ENCODE measurements at regions not wholly inside any gene's neighbourhood (a gene's known extent, or its start where the extent isn't known, plus 50 kb on each side); places are given as distances from the start of the nearest gene placed in this dataset.

DNA sequence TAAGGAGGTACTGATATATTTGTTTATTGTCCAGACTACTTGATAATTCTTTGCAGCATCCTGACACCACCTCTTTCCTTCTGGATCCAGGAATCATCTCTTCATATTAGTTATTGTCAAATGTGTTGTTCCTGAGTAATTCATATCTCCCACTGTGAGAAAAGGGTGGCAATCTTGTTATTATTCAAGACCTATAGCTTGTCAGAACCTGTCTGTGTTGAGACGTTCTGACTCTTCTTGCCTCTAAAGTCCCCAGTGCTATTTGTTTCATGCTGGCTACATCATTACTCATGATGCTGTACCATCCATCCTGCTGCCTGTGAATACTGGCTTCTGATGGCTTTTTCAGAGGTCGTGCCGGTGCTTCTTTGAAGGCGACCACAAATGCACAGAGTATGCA lies 68.7 kb upstream of the TAF11L2 start:
- DNase-seq (ENCODE audit: low spot score) (no peak), ATAC-seq (ENCODE audit: low read depth) (peak; percentile 62)
- H3K27me3 ChIP-seq (ENCODE audit: insufficient read depth, poor library complexity, severe bottlenecking): no peaks in the 10 kb centered on the region
- TF ChIP-seq, protein P1, sequence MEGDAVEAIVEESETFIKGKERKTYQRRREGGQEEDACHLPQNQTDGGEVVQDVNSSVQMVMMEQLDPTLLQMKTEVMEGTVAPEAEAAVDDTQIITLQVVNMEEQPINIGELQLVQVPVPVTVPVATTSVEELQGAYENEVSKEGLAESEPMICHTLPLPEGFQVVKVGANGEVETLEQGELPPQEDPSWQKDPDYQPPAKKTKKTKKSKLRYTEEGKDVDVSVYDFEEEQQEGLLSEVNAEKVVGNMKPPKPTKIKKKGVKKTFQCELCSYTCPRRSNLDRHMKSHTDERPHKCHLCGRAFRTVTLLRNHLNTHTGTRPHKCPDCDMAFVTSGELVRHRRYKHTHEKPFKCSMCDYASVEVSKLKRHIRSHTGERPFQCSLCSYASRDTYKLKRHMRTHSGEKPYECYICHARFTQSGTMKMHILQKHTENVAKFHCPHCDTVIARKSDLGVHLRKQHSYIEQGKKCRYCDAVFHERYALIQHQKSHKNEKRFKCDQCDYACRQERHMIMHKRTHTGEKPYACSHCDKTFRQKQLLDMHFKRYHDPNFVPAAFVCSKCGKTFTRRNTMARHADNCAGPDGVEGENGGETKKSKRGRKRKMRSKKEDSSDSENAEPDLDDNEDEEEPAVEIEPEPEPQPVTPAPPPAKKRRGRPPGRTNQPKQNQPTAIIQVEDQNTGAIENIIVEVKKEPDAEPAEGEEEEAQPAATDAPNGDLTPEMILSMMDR (IDR thresholded peaks at IDR 0.05; ENCODE audit: poor library complexity, severe bottlenecking): no peak
- no peaks in the 10 kb centered on the region for H3K9me3 ChIP-seq (ENCODE audit: severe bottlenecking)
- H3K4me3 ChIP-seq (ENCODE audit: severe bottlenecking): no peak overlapping the region
- H3K36me3 ChIP-seq (ENCODE audit: low read depth): no peaks in the 10 kb centered on the region
- H3K4me1 ChIP-seq (ENCODE audit: insufficient read depth, poor library complexity, severe bottlenecking): no peaks in the 10 kb centered on the region
- no peak overlapping the region for H3K27ac ChIP-seq (ENCODE audit: poor library complexity, severe bottlenecking)

- DNase-seq (ENCODE audit: low spot score): no peak
- TF ChIP-seq, protein P1 (IDR thresholded peaks at IDR 0.05; ENCODE audit: poor library complexity, severe bottlenecking): no peak
- Histone ChIP-seq H3K4me1 (ENCODE audit: insufficient read depth, poor library complexity, severe bottlenecking) (no peaks in the 10 kb centered on the region), H3K27ac (ENCODE audit: poor library complexity, severe bottlenecking) (no peak overlapping the region), H3K9me3 (ENCODE audit: severe bottlenecking) (no peaks in the 10 kb centered on the region), H3K27me3 (ENCODE audit: insufficient read depth, poor library complexity, severe bottlenecking) (no peaks in the 10 kb centered on the region), H3K4me3 (ENCODE audit: severe bottlenecking) (no peak overlapping the region), H3K36me3 (ENCODE audit: low read depth) (no peaks in the 10 kb centered on the region)
- ATAC-seq (ENCODE audit: low read depth): no peak
Measured at GRCh38 chr5:17430241-17430640, 67.8 kb upstream of the TAF11L2 start.

- no peaks in the 10 kb centered on the region for H3K36me3 ChIP-seq (ENCODE audit: low read depth)
- no peaks in the 10 kb centered on the region for H3K9me3 ChIP-seq (ENCODE audit: severe bottlenecking)
- no peak for DNase-seq (ENCODE audit: low spot score)
- no peak overlapping the region for H3K4me3 ChIP-seq (ENCODE audit: severe bottlenecking)
- no peaks in the 10 kb centered on the region for H3K27me3 ChIP-seq (ENCODE audit: insufficient read depth, poor library complexity, severe bottlenecking)
- ATAC-seq (ENCODE audit: low read depth): no peak
- TF ChIP-seq, protein P1 (IDR thresholded peaks at IDR 0.05; ENCODE audit: poor library complexity, severe bottlenecking): no peak
- no peaks in the 10 kb centered on the region for H3K4me1 ChIP-seq (ENCODE audit: insufficient read depth, poor library complexity, severe bottlenecking)
- H3K27ac ChIP-seq (ENCODE audit: poor library complexity, severe bottlenecking): no peak overlapping the region
Measured at GRCh38 chr5:17431272-17432050, 66.6 kb upstream of the TAF11L2 start.

DNA sequence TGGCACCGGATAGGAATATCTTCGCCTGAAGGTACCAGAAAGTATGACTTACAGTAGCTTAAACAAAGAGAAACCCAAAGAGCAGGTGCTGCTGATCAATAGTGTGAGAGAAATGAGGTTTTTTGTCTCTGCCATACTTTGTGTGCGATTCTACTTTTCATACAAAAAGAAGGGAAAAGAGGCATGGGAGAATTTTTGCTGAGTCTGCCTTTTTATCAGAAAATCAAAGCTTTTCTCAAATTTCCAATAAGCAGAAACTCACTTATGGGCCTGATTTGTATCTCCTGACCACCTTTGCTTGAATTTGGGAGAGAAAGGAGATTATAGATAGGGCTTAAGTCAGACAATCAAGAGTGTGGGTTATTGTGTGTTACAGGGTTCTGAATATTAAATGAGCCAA lies 65.5 kb upstream of the TAF11L2 start:
- DNase-seq (ENCODE audit: low spot score) (no peak), ATAC-seq (ENCODE audit: low read depth) (no peak)
- TF ChIP-seq, protein P1 (IDR thresholded peaks at IDR 0.05; ENCODE audit: poor library complexity, severe bottlenecking): no peak
- Histone ChIP-seq H3K4me3 (ENCODE audit: severe bottlenecking) (no peak overlapping the region), H3K4me1 (ENCODE audit: insufficient read depth, poor library complexity, severe bottlenecking) (no peaks in the 10 kb centered on the region), H3K27ac (ENCODE audit: poor library complexity, severe bottlenecking) (no peak overlapping the region), H3K27me3 (ENCODE audit: insufficient read depth, poor library complexity, severe bottlenecking) (no peaks in the 10 kb centered on the region), H3K36me3 (ENCODE audit: low read depth) (no peaks in the 10 kb centered on the region), H3K9me3 (ENCODE audit: severe bottlenecking) (no peaks in the 10 kb centered on the region)

DNA sequence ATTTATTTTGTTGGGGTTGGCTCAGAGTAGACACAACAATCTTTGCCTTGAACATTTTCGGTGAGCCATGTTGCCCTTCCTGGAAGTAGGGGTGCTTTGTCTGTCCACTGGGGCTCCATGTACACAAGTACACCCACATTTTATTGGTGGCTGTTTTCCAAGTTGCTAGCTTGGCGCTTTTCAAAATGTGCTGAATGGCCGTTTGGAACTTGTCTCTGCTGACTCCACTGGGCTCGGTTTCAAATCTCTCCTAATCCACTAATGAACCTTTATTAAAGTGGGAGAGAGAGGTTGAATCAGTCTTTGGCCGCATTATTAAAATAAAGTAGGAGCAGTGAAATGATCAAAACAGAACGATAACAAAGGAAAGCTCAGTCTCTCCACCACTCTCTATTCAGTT lies 64.6 kb upstream of the TAF11L2 start:
- Histone ChIP-seq H3K27ac (ENCODE audit: poor library complexity, severe bottlenecking) (no peak overlapping the region), H3K4me1 (ENCODE audit: insufficient read depth, poor library complexity, severe bottlenecking) (no peaks in the 10 kb centered on the region), H3K36me3 (ENCODE audit: low read depth) (no peaks in the 10 kb centered on the region), H3K27me3 (ENCODE audit: insufficient read depth, poor library complexity, severe bottlenecking) (no peaks in the 10 kb centered on the region), H3K9me3 (ENCODE audit: severe bottlenecking) (no peaks in the 10 kb centered on the region), H3K4me3 (ENCODE audit: severe bottlenecking) (no peak overlapping the region)
- TF ChIP-seq, protein P1 (IDR thresholded peaks at IDR 0.05; ENCODE audit: poor library complexity, severe bottlenecking): no peak
- DNase-seq (ENCODE audit: low spot score) (no peak), ATAC-seq (ENCODE audit: low read depth) (no peak)

Measured in RWPE2 (cell line).